Keratinocyte (primary cell): ENCODE measurements at regions not wholly inside any gene's neighbourhood (a gene's known extent, or its start where the extent isn't known, plus 50 kb on each side); places are given as distances from the start of the nearest gene placed in this dataset.

Source experiments
- EZH2 ChIP-seq: IDR thresholded peaks from one replicate; pipeline ENCODE4 v1.6.1; 2012; ENCODE audit warnings: inconsistent platforms, mild to moderate bottlenecking, low read length, moderate library complexity
- TF ChIP-seq, protein P1 (sequence below), 3 experiments: IDR thresholded peaks in 1 of 3; conservative IDR thresholded peaks in 1 of 3; optimal IDR thresholded peaks in 1 of 3; 2 replicates in 2 of 3; 3 replicates in 1 of 3; pipeline versions ENCODE3 to v1.5.1; 2011; ENCODE audit warnings: low read length in 3 of 3, mild to moderate bottlenecking in 3 of 3, moderate library complexity in 2 of 3, control low read depth in 1 of 3, inconsistent platforms in 1 of 3; ENCODE audit not compliant: insufficient read depth in 2 of 3; ENCODE audit errors: extremely low read depth in 1 of 3

DNA sequence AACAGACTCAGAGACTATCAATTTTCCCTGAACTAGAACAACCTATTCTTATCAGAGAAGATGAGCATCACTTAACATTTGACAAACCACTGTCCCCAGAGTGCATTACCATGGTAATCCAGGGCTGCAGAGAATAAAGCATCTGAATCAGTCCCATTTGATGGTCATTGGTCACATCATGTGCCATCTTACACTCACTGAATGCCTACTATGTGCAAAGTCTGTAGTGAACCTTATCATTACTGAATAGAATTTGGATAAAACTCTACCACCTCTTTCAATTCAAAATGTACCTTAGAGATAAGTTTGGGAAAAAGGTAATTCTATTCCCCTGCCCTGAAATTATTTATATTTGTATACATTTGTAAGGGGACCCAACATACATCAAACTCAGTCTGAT is 156.4 kb upstream of the TRPC7 start:
- TF ChIP-seq, protein P1, sequence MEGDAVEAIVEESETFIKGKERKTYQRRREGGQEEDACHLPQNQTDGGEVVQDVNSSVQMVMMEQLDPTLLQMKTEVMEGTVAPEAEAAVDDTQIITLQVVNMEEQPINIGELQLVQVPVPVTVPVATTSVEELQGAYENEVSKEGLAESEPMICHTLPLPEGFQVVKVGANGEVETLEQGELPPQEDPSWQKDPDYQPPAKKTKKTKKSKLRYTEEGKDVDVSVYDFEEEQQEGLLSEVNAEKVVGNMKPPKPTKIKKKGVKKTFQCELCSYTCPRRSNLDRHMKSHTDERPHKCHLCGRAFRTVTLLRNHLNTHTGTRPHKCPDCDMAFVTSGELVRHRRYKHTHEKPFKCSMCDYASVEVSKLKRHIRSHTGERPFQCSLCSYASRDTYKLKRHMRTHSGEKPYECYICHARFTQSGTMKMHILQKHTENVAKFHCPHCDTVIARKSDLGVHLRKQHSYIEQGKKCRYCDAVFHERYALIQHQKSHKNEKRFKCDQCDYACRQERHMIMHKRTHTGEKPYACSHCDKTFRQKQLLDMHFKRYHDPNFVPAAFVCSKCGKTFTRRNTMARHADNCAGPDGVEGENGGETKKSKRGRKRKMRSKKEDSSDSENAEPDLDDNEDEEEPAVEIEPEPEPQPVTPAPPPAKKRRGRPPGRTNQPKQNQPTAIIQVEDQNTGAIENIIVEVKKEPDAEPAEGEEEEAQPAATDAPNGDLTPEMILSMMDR (optimal IDR thresholded peaks at IDR 0.05 in 1 of 3, IDR thresholded peaks at IDR 0.05 in 1 of 3, conservative IDR thresholded peaks at IDR 0.05 in 1 of 3; ENCODE audit: extremely low read depth in 1 of 3, insufficient read depth in 2 of 3, low read length in 3 of 3): no peak
- TF ChIP-seq EZH2: no peak
